GM21447 (cell line): ENCODE measurements at regions not wholly inside any gene's neighbourhood (a gene's known extent, or its start where the extent isn't known, plus 50 kb on each side); places are given as distances from the start of the nearest gene placed in this dataset.

ENCODE experiments used
- ATAC-seq: cut with Tn5 transposase; IDR thresholded peaks from one replicate; pipeline ENCODE4 v1.9.1; 2021; ENCODE audit not compliant: unreplicated experiment

DNA sequence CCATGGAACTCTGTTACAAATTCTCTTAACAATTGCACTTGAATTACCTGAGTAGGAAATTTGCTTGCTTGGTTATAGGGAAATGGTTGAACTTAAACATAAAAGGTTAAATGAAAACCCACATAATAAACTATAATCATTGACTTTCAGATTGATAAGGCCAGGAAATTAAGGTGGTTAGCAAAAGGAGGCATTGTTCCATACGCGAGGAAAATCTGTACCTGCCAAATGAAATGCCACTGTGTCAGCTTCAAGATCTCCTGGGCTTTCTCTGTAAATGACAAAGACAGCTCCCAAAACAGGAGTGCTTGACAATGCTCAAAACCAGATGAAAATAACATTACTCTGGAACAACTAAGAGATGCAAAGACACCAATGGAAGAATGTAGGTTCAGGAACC is 125.5 kb upstream of the KLF3 start:
- no peak for ATAC-seq

DNA sequence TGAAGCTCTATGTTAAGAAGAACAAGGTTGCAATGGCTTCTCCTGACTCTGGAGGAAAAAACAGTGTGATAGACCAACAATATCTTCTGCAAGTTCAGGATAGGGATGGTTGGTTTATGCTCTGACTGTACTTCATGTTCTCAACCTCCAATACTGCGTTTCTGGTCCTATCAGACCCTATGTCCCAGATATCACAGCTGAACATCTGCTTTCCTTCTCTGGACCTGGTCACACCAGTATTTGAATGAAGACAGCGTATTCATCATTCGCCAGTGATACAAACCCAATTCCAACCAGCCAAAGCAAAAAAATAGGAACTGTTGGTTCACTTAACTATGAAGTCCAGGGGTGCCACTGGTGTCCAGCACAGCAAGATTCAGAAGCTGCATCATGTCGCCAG is 124.5 kb upstream of the KLF3 start:
- ATAC-seq, result no peak

DNA sequence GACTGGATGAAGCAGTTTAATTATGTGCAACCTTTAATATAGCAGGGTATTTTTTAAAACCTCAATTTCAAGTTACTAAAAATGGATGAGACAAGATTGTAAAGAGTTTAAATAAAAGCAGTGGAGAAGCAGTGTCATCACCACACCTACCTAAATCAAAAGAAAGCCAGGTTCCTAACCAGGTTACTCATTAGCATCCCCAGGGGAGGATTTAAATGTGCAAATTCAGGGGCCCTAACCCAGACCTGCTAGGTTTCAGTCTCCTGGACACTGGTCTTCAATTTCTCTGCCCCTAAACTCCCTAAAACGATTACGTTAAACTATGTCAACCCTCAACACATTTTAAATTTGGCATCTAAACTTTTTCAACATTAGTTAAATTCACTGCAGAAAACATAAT is 116.9 kb upstream of the KLF3 start:
- ATAC-seq, result no peak

DNA sequence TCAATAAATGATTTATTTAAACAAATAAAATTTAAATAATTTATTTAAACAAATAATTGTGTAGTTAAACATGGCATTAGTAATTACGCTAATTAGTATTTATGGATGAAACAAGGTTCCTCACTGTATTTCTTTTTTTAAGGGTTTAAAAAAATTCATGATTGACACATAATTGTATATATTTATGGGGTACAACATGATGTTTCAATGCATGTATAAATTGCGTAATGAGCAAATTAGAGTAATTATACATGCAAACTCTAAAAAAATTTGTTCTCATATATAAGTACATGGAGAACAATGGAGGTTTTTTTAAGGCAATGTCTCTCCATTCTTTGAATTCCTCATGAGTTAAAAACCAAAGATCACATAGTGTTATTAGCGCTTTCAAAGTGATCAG is 115.7 kb upstream of the KLF3 start:
- no peak for ATAC-seq

DNA sequence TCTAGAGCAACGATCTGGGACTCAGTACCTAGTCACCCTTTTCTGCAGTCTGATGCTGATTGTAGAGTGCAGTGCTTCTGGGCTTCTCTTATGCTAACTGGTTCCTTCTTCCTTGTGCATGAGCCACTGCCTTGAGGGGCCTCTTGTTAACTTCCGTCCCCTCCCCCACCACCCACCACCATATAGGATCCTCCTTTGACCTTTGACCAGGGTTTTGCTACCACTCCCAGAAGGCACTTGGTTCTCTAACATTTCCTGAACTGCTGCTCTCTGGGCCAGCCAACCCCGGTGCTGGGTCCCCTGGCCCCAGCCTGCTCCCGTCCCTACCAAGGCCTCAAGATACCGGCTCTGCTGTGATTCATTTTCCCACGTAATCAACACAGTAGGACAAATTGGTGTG is 104.6 kb upstream of the KLF3 start:
- no peak for ATAC-seq

DNA sequence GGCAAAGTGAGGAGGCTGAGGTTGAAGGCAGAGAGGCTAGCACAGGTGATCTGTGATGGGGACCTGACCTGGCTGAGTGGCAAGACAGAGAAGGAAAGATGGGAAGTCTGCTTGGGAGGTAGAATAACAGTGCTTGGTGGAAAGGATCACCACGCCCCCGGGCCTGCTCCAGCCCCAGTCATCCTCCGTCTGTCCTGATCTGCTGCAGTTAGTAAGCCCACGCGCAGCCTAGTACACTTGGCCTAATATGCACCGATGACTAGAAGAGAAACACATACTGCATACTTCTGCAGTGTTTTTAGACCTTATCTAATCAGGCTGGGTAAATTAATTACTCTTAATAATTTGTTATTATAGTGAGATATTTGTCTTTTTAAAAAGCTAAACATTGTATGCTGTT is 103.7 kb upstream of the KLF3 start:
- no peak for ATAC-seq

DNA sequence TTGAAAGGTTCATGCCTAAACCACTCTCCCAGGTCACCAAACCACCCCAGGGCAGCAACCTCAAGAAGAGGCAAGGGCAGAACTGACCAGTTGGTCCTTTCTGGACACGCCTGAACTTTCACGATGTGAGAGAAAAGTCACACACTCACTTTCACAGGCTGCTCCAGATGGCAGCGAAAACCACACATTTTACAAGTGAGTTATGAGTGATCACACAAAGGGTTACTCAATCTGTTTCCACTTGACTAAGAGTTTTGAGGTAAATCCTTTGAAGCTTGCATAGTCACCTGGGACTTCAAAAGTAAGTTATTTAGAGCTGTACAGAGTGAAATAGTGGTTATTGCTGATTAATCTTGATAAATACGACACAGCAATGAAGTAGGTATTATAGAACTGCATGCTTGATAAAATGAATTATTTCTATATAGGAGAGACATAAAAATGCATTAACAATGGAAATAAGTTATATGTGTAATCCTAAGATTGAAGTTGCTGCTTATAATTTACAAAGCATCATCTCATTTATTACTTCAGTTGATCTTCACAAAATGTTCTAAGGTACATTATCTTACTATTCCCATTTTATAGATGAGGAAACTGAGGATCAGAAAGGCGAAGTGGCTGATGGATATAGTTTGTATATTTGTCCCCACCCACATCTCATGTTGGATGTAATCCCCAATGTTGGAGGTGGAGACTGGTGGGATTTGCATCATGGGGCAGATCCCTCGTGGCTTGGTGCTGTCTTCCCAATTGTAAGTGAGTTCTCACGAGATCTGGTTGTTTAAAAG is 103.0 kb upstream of the KLF3 start:
- peak; percentile 81 for ATAC-seq

DNA sequence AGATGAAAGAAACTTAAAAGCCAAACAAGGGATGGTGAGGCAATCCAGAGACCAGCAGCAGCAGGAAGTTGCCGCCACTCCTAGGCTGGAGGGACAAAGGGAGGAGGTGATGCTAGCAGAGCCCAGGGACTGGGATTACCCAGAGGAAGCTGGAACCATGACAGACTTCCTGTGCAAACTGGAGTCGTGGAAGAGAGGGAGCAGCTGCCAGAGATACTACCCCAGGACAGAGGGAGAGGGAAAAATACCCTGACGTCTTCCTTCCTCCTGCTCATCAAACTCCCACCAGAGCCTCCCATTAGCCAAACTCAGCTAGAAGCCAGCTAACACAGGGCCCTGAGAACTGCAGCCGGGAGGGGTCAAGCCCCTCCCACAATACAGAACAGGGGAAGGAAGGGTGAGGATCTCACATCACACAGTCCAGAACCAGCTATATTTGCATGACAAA is 101.2 kb upstream of the KLF3 start:
- no peak for ATAC-seq

DNA sequence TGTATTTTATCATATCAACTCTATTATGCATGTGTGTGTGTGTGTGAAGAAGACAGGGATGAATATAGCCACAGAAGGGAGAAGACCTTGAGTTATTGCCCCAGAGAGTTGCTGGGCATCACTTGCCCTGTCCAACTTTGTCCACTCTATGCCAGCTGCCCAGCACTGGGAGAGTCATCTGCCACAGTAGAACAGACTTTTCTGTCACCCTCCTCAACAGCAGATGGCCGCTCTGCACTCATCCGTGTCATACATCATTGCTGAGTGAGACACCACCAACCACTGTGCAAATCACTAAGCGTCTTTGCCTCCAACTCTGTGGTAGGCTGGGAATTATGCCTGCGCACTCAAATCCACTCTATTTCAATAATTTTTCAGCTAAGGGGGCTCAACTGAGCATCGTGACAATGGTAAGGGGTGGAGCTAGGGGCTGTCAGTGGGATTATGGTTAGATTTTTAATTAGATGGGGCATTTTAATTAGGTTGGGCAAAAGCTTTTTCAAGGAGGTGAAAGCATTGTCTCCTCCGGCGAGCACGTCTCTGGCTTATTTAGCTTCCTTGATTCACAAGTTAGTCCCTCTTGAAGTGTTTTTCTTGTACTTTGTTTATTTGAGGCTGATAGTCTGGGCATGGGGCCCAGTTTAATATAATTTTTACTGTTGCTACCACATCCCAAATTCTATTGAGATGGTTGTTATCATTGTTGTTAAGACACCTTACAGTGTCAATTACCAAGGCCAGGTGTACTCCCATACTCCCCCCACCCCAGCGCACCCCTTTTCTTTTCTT is 100.1 kb upstream of the KLF3 start:
- ATAC-seq, result no peak

DNA sequence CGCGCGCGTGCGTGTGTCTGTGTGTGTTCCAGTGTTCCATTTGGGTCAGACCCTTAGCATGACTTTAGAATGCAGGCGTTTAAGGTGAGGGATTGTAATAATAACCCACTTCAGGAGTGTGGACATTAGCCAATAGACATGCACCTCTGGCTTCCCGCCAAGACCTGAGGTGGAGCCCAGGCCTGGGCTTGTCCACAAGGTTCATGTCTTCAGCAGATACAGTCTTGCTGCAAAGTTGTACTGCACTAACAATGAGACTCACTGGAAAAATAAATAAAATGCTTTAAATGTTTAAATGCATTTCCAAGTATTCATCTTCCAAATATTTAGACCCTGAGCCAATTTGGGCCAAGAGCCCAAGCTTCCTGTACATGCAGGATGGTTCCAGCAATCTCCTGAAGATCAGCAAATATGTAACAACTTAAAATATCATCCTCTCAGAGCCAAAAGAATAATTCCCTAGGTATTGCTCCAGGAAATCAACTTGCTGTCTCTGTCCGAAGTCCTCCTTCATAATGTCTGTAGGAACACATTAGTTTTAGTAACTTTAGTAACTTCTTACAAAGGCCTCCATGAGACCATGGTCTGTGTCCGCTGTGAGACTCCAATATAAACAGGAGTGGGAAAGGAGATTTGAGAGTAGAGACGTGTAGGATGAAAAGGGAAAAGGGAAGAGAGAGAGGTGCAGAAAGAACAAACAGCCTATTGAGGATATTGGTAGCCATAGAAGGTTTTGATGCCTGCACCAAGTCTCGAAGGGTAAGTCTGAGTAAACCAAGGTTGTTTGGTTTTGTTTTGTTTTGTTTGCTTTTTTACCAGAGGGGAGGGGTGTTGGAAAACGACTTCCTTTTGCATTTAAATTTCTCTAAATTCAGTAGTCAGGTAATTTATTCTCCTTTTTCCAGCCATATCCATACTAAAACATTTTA is 98.5 kb upstream of the KLF3 start:
- no peak for ATAC-seq

DNA sequence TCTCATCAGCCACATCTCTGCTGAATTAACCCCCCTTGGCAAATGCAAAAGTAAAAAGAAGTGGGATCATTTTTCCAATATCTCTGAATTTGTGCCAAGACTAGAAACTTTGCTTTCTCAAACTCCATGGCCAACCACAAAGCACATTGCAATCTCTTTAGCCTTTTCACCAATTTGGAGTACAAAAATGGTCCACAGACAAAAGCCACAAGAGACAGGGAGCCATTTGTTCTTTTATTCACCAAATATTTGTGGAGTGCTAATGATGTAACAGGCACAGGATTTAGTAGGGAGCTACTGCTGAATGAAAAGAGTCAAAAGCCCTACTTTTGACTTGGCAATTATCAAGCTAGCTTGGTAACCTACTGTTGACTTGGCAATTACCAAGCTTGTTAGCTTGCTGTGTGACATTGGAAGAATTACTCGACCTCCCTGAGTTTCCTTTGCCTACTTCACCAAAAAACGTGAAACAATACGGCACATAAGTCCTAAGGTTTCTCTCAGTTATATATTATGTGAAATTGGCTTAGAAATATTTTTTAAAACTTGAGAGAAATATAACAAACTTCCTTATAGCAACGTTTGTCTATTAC is 97.1 kb upstream of the KLF3 start:
- ATAC-seq, result no peak

DNA sequence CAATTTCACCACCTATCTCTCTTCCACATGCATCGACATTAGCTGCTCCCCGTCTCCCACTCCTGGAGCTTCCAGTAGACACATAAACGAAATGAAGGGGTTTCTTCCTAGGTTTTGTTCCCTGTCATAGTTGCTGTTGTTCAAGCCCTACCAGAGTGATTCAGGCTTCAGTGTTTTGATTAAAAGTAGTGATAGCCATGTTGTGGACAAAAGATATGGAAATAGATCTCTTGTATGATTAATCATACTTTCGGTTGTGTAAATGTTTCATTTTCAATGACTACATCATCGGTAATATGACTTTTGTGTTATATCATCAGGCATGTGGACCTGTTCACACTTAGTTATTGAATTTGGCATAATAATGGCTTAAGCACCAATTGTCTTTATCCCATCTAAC is 96.5 kb upstream of the KLF3 start:
- no peak for ATAC-seq

DNA sequence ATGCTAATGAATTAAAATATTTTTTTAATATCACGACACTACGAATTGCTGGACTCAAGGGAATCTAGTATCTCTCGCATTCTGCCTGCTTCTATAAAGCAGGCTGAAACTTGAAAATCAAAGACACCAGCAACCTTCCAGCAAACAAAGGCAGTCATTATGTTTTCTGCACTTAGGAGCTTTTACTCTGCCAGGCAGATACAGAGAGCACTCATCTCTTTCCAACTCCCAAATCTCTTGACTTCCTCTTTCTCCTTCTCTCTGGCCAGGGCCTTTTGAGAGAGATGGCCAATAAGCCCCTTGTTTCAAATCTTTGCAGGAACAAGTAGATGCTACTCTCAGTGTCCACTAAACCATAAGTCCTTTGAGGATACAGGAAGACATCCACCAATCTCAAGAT is 95.2 kb upstream of the KLF3 start:
- ATAC-seq, result no peak

DNA sequence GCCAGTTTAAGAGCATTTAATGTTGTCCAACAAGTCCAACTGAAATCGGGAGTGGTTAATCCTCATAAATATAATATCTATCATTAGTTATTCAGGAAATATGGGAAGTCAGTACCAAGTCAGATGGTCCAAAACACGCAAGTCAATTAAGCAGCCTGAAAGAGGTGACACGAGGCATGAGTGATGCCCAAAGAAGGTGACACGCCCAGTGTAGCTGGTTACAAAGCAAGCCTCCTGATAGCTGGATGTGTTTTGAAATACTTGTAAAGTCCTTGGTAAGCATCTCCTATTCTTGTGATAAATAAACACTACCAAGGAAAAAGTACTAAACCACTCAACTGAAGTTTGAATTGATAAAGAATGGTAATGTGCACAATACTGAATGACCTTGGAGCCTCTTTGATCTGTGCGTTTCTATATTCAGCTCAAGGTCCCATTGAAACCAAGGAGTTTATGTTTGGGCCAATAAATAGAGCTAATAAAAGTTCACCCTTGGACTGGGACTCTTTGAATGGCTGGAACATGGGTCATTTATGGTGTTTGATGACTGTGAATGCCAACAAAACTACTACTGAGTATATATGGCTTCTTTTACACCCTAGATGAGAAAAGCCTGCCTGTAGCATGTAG is 93.2 kb upstream of the KLF3 start:
- no peak for ATAC-seq

DNA sequence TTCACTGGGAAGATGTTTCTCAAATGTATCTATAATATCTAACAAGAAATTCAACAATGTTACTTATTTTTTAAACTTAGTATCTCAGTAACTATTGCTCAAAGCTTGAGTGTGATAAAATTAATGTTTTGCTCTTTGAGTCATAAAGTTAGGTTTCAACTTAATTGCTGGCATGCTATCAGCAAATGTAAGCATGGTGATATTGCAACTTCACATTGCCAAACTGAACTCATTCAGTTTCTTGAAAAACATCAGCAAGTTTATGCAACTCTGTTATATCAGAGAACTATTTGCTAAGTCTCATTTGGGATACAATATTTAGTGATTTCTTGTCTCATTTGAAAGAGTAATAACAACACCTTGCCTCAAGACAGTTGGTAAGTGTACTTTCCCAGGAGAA is 91.2 kb upstream of the KLF3 start:
- no peak for ATAC-seq

DNA sequence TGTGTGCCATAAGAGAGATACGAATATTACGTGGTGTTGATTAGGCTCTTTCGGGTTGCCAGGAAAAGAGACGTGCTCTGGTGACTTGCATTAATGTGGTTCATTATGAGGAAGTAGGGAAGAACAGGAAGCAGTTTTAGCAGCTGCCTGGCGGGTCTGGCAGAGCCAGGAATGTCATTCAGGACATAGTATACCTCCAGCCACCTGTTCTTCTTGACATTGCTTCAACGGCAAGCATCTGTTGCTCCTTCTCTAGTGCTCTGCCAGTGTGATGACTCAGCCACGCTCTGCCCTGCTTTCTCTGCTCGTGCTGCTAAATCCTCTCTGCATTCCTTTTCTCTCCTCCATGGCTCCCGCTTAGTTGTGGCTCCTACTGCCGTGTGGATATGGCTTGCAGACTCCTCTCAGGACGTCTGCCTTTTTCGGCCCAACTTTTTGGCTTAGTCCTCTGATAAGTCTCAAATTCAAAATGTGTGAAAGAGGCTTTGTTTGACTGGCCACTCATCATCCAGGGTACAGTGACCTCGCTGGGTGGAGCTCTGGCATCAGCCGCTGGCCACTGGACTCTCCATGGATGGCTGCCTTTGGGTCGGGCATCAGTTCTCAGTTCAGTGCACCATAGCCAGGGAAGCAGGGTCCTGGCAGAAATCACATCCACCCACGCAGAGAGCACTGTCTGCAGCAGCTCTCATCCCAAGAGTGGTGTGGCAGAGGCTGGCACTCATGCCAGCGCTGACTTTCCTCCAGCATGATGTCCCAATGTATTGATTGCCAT is 89.3 kb upstream of the KLF3 start:
- no peak for ATAC-seq

DNA sequence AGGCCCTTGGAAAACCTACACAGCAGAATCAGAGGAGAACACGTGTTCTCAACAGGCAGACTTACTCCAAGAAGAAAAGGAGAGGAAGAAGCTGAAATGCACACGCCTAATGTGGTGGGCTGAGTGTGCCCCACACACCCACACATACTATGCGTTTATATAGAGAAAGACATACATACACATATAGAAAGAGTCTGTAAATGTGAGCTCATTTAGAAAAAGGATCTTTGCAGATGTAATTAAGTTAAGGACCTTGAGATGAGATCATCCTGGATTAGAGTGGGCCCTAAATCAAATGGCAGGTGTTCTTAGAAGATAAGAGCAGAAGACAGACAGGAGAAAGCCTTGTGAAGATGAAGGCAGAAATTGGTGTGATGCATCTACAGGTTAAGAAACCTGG is 87.2 kb upstream of the KLF3 start:
- no peak for ATAC-seq

DNA sequence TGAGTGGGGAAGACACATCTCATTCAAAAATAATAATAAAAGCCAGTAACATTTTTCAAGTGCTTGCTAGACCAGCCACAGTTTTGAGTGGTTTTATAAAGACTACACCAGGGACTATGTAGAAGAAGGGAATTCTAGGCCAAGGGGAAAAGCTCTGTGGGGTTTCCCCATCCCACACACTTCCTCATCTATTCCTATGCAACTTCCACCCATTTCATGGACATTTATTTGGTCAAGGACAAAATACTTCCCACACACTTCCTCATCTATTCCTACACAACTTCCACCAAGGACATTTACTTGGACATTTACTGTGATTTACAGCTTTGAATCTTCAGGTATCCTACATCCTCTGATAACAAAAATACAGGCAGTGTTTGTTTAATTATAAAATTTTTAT is 86.5 kb upstream of the KLF3 start:
- no peak for ATAC-seq

DNA sequence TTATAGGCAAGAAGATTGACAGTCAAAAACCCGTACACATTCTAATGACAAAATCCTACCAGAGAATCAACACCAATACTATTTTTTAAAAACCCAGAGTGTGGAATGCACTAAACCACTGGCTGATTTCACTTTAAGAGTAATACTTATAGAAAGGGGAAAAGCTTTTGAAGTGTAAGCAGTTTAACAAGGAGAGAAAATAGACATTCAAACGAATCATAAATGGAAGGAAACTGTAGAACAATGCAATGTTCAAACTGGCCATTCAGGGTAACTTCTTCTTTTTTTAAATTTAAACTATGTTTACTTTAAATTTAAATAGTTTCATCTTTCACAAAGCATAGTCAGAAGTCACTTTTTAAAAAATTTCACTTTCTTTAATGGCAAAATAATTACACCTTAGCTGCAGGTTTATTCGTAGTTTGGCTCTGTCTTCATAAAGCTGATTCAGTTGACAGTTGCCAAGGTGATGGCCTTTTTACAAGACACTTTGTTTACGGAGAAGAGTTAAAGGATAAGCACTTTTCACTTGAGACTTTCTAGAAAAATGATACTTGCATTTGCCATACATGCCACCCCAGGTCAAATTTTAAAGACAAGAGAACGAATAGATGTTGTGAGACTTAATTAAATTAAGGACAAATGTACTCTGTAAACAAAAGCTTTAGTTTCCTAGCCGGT is 82.4 kb upstream of the KLF3 start:
- ATAC-seq, result no peak
